ENCODE measurements at regions not wholly inside any gene's neighbourhood (a gene's known extent, or its start where the extent isn't known, plus 50 kb on each side); places are given as distances from the start of the nearest gene placed in this dataset.

GRCh38 chr15:77824361-77825251, 191.9 kb upstream of the LINGO1 start:
- no peaks in the 10 kb centered on the region for H3K36me3 ChIP-seq
- TF ChIP-seq EP300 (IDR thresholded peaks at IDR 0.05) (no peak), CTCF (IDR thresholded peaks at IDR 0.05) (no peak), POLR2AphosphoS5 (IDR thresholded peaks at IDR 0.05) (no peak), POLR2A (IDR thresholded peaks at IDR 0.05) (no peak)
- intact Hi-C loops (cut with DNase I; ENCODE audit: low total_unique reads) = no loop called here
- H3K9me3 ChIP-seq = no peaks in the 10 kb centered on the region
- 68 to 80% (median 71%) methylated on average over 13 of the region's 13 CpGs for WGBS, 5 donors
- H3K27ac ChIP-seq = no peak overlapping the region
- no peak for DNase-seq
- peaks cover 7 to 19% (median 9%) of the 10 kb centered on the region in 4 donors for H3K4me1 ChIP-seq
- H3K27me3 ChIP-seq = peaks cover 9 to 43% (median 25%) of the 10 kb centered on the region in 3 donors
- no peak overlapping the region for H3K4me3 ChIP-seq

- Histone ChIP-seq H3K4me3 (no peak overlapping the region), H3K36me3 (no peaks in the 10 kb centered on the region), H3K4me1 (peaks cover 15 to 26% (median 16%) of the 10 kb centered on the region in 4 donors), H3K27ac (no peak overlapping the region), H3K9me3 (no peaks in the 10 kb centered on the region), H3K27me3 (peaks cover 9 to 52% (median 34%) of the 10 kb centered on the region in 3 donors)
- TF ChIP-seq EP300 (IDR thresholded peaks at IDR 0.05) = no peak
- no peak for TF ChIP-seq POLR2AphosphoS5 (IDR thresholded peaks at IDR 0.05)
- TF ChIP-seq POLR2A (IDR thresholded peaks at IDR 0.05) = no peak
- TF ChIP-seq CTCF (IDR thresholded peaks at IDR 0.05) = no peak
- DNase-seq = no peak
- 54 to 80% (median 76%) methylated on average over 4 of the region's 4 CpGs for WGBS, 5 donors
- intact Hi-C loops (cut with DNase I; ENCODE audit: low total_unique reads) = no loop called here
These were observed 191.0 kb upstream of the LINGO1 start for GRCh38 chr15:77823736-77824135.

- H3K27ac ChIP-seq = no peak overlapping the region
These were observed 190.0 kb upstream of the LINGO1 start for GRCh38 chr15:77822631-77823230.

GRCh38 chr15:77821959-77822256, 189.2 kb upstream of the LINGO1 start:
- H3K36me3 ChIP-seq = no peaks in the 10 kb centered on the region
- DNase-seq = no peak
- 87 to 91% (median 88%) methylated on average over 2 of the region's 2 CpGs for WGBS, 5 donors
- TF ChIP-seq POLR2A (IDR thresholded peaks at IDR 0.05) (no peak), EP300 (IDR thresholded peaks at IDR 0.05) (no peak), POLR2AphosphoS5 (IDR thresholded peaks at IDR 0.05) (no peak), CTCF (IDR thresholded peaks at IDR 0.05) (no peak)
- peaks cover 17 to 31% (median 21%) of the 10 kb centered on the region in 4 donors for H3K4me1 ChIP-seq
- H3K27me3 ChIP-seq = peaks cover 9 to 70% (median 52%) of the 10 kb centered on the region in 3 donors
- H3K4me3 ChIP-seq = no peak overlapping the region
- no peak overlapping the region for H3K27ac ChIP-seq
- no peaks in the 10 kb centered on the region for H3K9me3 ChIP-seq
- intact Hi-C loops (cut with DNase I; ENCODE audit: low total_unique reads) = no loop called here

More at GRCh38 chr15:77822631-77823230, 190.0 kb upstream of the LINGO1 start:
- no peak for DNase-seq
- WGBS, 5 donors = 60 to 68% (median 61%) methylated on average over 7 of the region's 7 CpGs
- Histone ChIP-seq H3K4me1 (peaks cover 17 to 31% (median 21%) of the 10 kb centered on the region in 4 donors), H3K27me3 (peaks cover 9 to 62% (median 44%) of the 10 kb centered on the region in 3 donors), H3K9me3 (no peaks in the 10 kb centered on the region), H3K4me3 (no peak overlapping the region), H3K36me3 (no peaks in the 10 kb centered on the region)
- no peak for TF ChIP-seq EP300 (IDR thresholded peaks at IDR 0.05)
- TF ChIP-seq CTCF (IDR thresholded peaks at IDR 0.05) = no peak
- no peak for TF ChIP-seq POLR2AphosphoS5 (IDR thresholded peaks at IDR 0.05)
- TF ChIP-seq POLR2A (IDR thresholded peaks at IDR 0.05) = no peak
- intact Hi-C loops (cut with DNase I; ENCODE audit: low total_unique reads) = no loop called here
